Adrenal gland (tissue), 9 donors: ENCODE measurements at regions not wholly inside any gene's neighbourhood (a gene's known extent, or its start where the extent isn't known, plus 50 kb on each side); places are given as distances from the start of the nearest gene placed in this dataset.

Experiments used
- DNase-seq, 7 donors: peaks; one replicate each; pipeline ENCODE4 v3.0.0-alpha.2; 2019 to 2020
- H3K27ac ChIP-seq, 5 donors: fragments of 200-600 bp; sonication (generic) in 4 of 5; 1 replicate in 3 of 5; 2 replicates in 2 of 5; pipeline versions ENCODE4 v1.5.1 to v1.8.0; 2016 to 2020; ENCODE audit warnings: mild to moderate bottlenecking in 1 of 5
- H3K27me3 ChIP-seq: fragments of 200-600 bp; 2 replicates; pipeline ENCODE4 v1.8.0; 2021
- H3K36me3 ChIP-seq, 2 donors: fragments of 200-600 bp; replicated peaks in 1 of 2; 1 replicate in 1 of 2; 2 replicates in 1 of 2; pipeline versions ENCODE4 v1.5.1 to v1.8.0; 2018 to 2022
- H3K4me1 ChIP-seq, 2 donors: fragments of 200-600 bp; replicated peaks in 1 of 2; 1 replicate in 1 of 2; 2 replicates in 1 of 2; pipeline versions ENCODE4 v1.5.1 to v1.8.0; 2018 to 2021
- H3K4me3 ChIP-seq, 4 donors: fragments of 200-600 bp; sonication (generic) in 3 of 4; one replicate each; pipeline ENCODE4 v1.5.1; 2016 to 2018
- H3K9me3 ChIP-seq, 3 donors: fragments of 200-600 bp; sonication (generic) in 1 of 3; replicated peaks in 1 of 3; 1 replicate in 2 of 3; 2 replicates in 1 of 3; pipeline versions ENCODE4 v1.5.1 to v1.8.0; 2016 to 2021
- POLR2A ChIP-seq, 2 donors: fragments of 450-650 bp; IDR thresholded peaks; one replicate each; pipeline ENCODE4 v1.6.1; 2017; ENCODE audit warnings: antibody characterized with exemption in 2 of 2, mild to moderate bottlenecking in 2 of 2, moderate library complexity in 1 of 2
- WGBS, 4 donors: extraction: QIAGEN DNeasy Blood & Tissue Kit in 2 of 4; methylation state at CpG; one replicate each; pipeline versions ENCODE4 v1.1.5 to v1.1.7; 2013 to 2017; 5-methylcytosine and 5-hydroxymethylcytosine counted together
- intact Hi-C, 2 donors: fragments of 100-400 bp; cut with DNase I; formaldehyde crosslinking; loops; one replicate each; pipeline versions ENCODE4 v1.14.1 to v1.15.0; 2022 to 2023
- TF ChIP-seq, protein P1 (sequence below), 6 experiments: fragments of 450-650 bp in 4 of 6; fragments of 200-600 bp in 2 of 6; sonication (generic) in 1 of 6; IDR thresholded peaks; 1 replicate in 5 of 6; 2 replicates in 1 of 6; pipeline versions ENCODE4 v1.5.1 to v1.8.0; 2016 to 2021; ENCODE audit warnings: antibody characterized with exemption in 6 of 6, mild to moderate bottlenecking in 2 of 6, moderate library complexity in 1 of 6
- donor health status: healthy with polysubstance abuse.
- donor health status: Bipolar disorder and iron deficiency.
- donor health status: DM: yes; HTN: yes; CAD: no.
- donor health status: DM: no; HTN: no; CAD: no.
- donor health status: DM: no; HTN: no; CAD: no.

- Histone ChIP-seq H3K4me3 (no peak overlapping the region), H3K4me1 (no peaks in the 10 kb centered on the region), H3K9me3 (no peaks in the 10 kb centered on the region), H3K27ac (no peak overlapping the region), H3K27me3 (no peaks in the 10 kb centered on the region), H3K36me3 (no peaks in the 10 kb centered on the region)
- no peak for DNase-seq
- WGBS, 4 donors = 85 to 98% (median 96%) methylated on average over 1 of the region's 1 CpG
- intact Hi-C loops = no loop called here
- TF ChIP-seq, protein P1, sequence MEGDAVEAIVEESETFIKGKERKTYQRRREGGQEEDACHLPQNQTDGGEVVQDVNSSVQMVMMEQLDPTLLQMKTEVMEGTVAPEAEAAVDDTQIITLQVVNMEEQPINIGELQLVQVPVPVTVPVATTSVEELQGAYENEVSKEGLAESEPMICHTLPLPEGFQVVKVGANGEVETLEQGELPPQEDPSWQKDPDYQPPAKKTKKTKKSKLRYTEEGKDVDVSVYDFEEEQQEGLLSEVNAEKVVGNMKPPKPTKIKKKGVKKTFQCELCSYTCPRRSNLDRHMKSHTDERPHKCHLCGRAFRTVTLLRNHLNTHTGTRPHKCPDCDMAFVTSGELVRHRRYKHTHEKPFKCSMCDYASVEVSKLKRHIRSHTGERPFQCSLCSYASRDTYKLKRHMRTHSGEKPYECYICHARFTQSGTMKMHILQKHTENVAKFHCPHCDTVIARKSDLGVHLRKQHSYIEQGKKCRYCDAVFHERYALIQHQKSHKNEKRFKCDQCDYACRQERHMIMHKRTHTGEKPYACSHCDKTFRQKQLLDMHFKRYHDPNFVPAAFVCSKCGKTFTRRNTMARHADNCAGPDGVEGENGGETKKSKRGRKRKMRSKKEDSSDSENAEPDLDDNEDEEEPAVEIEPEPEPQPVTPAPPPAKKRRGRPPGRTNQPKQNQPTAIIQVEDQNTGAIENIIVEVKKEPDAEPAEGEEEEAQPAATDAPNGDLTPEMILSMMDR (IDR thresholded peaks at IDR 0.05) = no peak
- no peak for TF ChIP-seq POLR2A (IDR thresholded peaks at IDR 0.05)
Measured at GRCh38 chr1:194341587-194341986, 1155.2 kb upstream of the B3GALT2 start.

- TF ChIP-seq, protein P1 (IDR thresholded peaks at IDR 0.05) = no peak
- Histone ChIP-seq H3K27ac (no peak overlapping the region), H3K4me1 (no peaks in the 10 kb centered on the region), H3K27me3 (no peaks in the 10 kb centered on the region), H3K9me3 (no peaks in the 10 kb centered on the region), H3K4me3 (no peak overlapping the region), H3K36me3 (no peaks in the 10 kb centered on the region)
- intact Hi-C loops = no loop called here
- DNase-seq = no peak
- WGBS, 4 donors = 68 to 78% (median 71%) methylated on average over 2 of the region's 2 CpGs
Measured at GRCh38 chr1:194339471-194339870, 1153.1 kb upstream of the B3GALT2 start.

- intact Hi-C loops = no loop called here
- Histone ChIP-seq H3K27ac (no peak overlapping the region), H3K9me3 (no peaks in the 10 kb centered on the region), H3K27me3 (no peaks in the 10 kb centered on the region), H3K36me3 (no peaks in the 10 kb centered on the region), H3K4me3 (no peak overlapping the region), H3K4me1 (no peaks in the 10 kb centered on the region)
- DNase-seq = no peak
- WGBS, 4 donors = 51 to 63% (median 60%) methylated on average over 1 of the region's 1 CpG
- TF ChIP-seq, protein P1 (IDR thresholded peaks at IDR 0.05) = no peak
- no peak for TF ChIP-seq POLR2A (IDR thresholded peaks at IDR 0.05)
Measured at GRCh38 chr1:194338241-194338948, 1152.0 kb upstream of the B3GALT2 start.

DNA sequence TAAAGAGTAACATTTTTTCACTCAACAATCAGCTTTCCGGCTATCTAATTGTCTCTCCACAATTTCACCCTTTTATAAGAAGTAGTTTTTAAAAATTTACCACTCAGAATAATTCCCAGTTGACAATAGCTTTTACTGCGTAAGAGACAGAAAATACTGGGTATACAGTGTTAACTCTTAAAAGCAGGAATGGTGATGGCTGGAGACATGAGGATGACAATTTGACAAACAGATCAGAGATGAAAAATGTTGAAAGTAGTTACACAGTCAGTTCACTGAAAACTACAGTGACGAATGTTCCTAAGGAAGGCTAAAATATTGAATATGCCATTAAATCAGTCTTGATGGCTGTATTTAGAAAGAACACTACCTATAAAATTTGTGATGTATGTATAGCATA lies 1146.8 kb upstream of the B3GALT2 start:
- Histone ChIP-seq H3K4me1 (no peaks in the 10 kb centered on the region), H3K27ac (no peak overlapping the region), H3K36me3 (no peaks in the 10 kb centered on the region), H3K9me3 (no peaks in the 10 kb centered on the region), H3K4me3 (no peak overlapping the region), H3K27me3 (no peaks in the 10 kb centered on the region)
- TF ChIP-seq, protein P1 (IDR thresholded peaks at IDR 0.05) = no peak
- TF ChIP-seq POLR2A (IDR thresholded peaks at IDR 0.05) = no peak
- WGBS, 4 donors = 73 to 88% (median 85%) methylated on average over 3 of the region's 3 CpGs
- no peak for DNase-seq
- intact Hi-C loops = no loop called here
